ENCODE measurements at regions not wholly inside any gene's neighbourhood (a gene's known extent, or its start where the extent isn't known, plus 50 kb on each side); places are given as distances from the start of the nearest gene placed in this dataset.

GRCh38 chr4:29046781-29047180 is 1673.4 kb upstream of the PCDH7 start:
- no peaks in the 10 kb centered on the region for H3K36me3 ChIP-seq
- H3K27ac ChIP-seq: no peak overlapping the region
- FAIRE-seq (no peak), DNase-seq (no peak), ATAC-seq (no peak)
- TF ChIP-seq CTCF (IDR thresholded peaks at IDR 0.05): no peak
- no peaks in the 10 kb centered on the region for H3K9me3 ChIP-seq
- 76 to 84% methylated on average over 2 of the region's 2 CpGs for WGBS, 2 donors
- intact Hi-C loops (cut with DNase I): no loop called here
- no peaks in the 10 kb centered on the region for H3K27me3 ChIP-seq
- no peak overlapping the region for H3K4me3 ChIP-seq
- no peaks in the 10 kb centered on the region for H3K4me1 ChIP-seq

- Histone ChIP-seq H3K36me3 (no peaks in the 10 kb centered on the region), H3K9me3 (no peaks in the 10 kb centered on the region), H3K27ac (no peak overlapping the region), H3K4me3 (no peak overlapping the region), H3K4me1 (no peaks in the 10 kb centered on the region), H3K27me3 (no peaks in the 10 kb centered on the region)
- whole genome bisulfite sequencing, 2 donors: 80 to 86% methylated on average over 28 of the region's 28 CpGs
- TF ChIP-seq CTCF (IDR thresholded peaks at IDR 0.05): no peak
- intact Hi-C loops (cut with DNase I): no loop called here
- FAIRE-seq: no peak
- DNase-seq: peak in 2 of 6 donors; percentile 13 to 67
- ATAC-seq: no peak
These were observed 1672.7 kb upstream of the PCDH7 start for GRCh38 chr4:29047341-29048041.

GRCh38 chr4:29051381-29051965 is 1668.7 kb upstream of the PCDH7 start:
- DNase-seq: no peak
- WGBS, 2 donors: 31 to 39% methylated on average over 4 of the region's 4 CpGs
- no peak for ATAC-seq
- no peak for TF ChIP-seq CTCF (IDR thresholded peaks at IDR 0.05)
- Histone ChIP-seq H3K9me3 (no peaks in the 10 kb centered on the region), H3K36me3 (no peaks in the 10 kb centered on the region), H3K27ac (no peak overlapping the region), H3K4me1 (no peaks in the 10 kb centered on the region), H3K27me3 (no peaks in the 10 kb centered on the region), H3K4me3 (no peak overlapping the region)
- FAIRE-seq: no peak
- intact Hi-C loops (cut with DNase I): no loop called here

- ATAC-seq (no peak), FAIRE-seq (no peak), DNase-seq (no peak)
- no peak for TF ChIP-seq CTCF (IDR thresholded peaks at IDR 0.05)
- H3K4me3 ChIP-seq: no peak overlapping the region
- 42 to 48% methylated on average over 4 of the region's 4 CpGs for WGBS, 2 donors
- H3K27ac ChIP-seq: no peak overlapping the region
- intact Hi-C loops (cut with DNase I): no loop called here
- no peaks in the 10 kb centered on the region for H3K36me3 ChIP-seq
- H3K9me3 ChIP-seq: no peaks in the 10 kb centered on the region
- no peaks in the 10 kb centered on the region for H3K27me3 ChIP-seq
- H3K4me1 ChIP-seq: no peaks in the 10 kb centered on the region
These were observed 1667.9 kb upstream of the PCDH7 start for GRCh38 chr4:29052266-29052665.

GRCh38 chr4:29058531-29058930 is 1661.6 kb upstream of the PCDH7 start:
- H3K27ac ChIP-seq: no peak overlapping the region
- intact Hi-C loops (cut with DNase I): no loop called here
- no peaks in the 10 kb centered on the region for H3K27me3 ChIP-seq
- H3K4me1 ChIP-seq: no peaks in the 10 kb centered on the region
- H3K36me3 ChIP-seq: no peaks in the 10 kb centered on the region
- DNase-seq: no peak
- no peak for TF ChIP-seq CTCF (IDR thresholded peaks at IDR 0.05)
- no peak for ATAC-seq
- no peak overlapping the region for H3K4me3 ChIP-seq
- H3K9me3 ChIP-seq: no peaks in the 10 kb centered on the region
- 39 to 47% methylated on average over 2 of the region's 2 CpGs for WGBS, 2 donors
- no peak for FAIRE-seq
